ENCODE measurements at regions not wholly inside any gene's neighbourhood (a gene's known extent, or its start where the extent isn't known, plus 50 kb on each side); places are given as distances from the start of the nearest gene placed in this dataset.

GRCh38 chr1:23639460-23640095 is 52.0 kb upstream of the RPL11 start:
- no peak for FAIRE-seq
- DNase-seq (ENCODE audit: low spot score) = no peak

- DNase-seq (ENCODE audit: low spot score) (no peak), FAIRE-seq (no peak)
Measured at GRCh38 chr1:23638786-23639241, 52.8 kb upstream of the RPL11 start.

- no peak for FAIRE-seq
- DNase-seq (ENCODE audit: low spot score) = no peak
Measured at GRCh38 chr1:23638188-23638619, 53.4 kb upstream of the RPL11 start.

DNA sequence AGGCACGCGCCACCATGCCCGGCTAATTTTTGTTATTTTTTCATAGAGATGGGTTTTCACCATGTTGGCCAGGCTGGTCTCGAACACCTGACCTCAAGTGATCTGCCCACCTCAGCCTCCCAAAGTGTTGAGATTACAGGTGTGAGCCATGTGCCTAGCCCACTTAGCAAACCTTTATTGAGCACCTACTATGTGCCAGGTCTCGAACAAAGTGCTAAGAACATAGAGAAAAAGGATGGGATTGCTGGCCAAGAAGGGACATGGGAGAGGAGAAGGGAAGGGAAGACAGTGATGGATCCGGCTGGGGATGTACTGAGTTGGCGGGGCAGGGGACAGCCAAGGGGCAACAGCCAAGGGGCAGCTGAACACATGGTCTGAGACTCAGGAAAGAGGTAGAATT is 55.6 kb upstream of the RPL11 start:
- no peak for FAIRE-seq
- DNase-seq (ENCODE audit: low spot score) = no peak

GRCh38 chr1:23634840-23635651 is 56.6 kb upstream of the RPL11 start:
- FAIRE-seq = peak; percentile 54
- DNase-seq (ENCODE audit: low spot score) = peak; percentile 68

DNA sequence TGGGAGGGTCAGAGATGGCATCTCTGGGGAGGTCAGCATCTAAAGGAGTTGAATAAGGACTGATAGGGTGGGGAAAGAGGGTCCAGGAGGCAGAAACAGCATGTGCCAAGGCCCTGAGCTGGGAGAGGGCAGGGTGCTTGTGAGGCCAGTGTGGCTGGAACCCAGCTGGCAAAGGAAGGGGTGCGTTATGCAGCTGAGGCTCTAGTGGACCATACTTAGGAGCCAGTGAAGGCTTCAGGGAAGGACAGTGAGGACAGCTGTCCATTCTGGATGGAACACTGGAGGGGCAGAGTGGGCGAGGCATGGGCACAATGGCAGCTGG is 57.1 kb upstream of the RPL11 start:
- no peak for FAIRE-seq

DNA sequence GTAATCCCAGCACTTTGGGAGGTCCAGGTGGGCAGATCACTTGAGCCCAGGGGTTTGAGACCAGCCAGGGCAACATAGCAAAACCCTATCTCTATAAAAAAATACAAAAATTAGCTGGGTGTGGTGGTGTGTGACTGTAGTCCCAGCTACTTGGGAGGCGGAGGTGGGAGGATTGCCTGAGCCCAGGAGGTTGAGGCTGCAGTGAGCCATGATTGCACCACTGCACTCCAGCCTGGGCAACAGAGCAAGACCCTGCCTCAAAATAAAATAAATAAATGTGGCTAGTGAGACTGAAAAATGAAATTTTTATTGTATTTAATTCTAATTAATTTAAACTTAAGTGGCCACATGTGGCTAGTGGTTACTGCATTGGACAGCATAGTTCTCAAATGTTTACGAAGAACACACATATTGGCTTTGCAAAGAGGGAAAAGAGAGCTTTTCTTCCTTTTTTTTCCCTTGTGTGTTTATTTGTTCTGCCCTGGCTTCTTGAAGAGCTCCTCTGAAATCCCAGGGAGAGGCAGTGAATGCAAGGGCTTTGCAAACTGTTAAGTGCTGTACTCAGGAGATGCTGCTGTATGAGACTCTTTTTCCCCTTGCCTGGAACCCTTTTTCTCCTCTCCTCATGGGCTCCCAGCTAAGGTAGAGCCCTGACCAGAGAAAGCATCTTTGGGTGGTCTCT is 59.0 kb upstream of the RPL11 start:
- FAIRE-seq (no peak), DNase-seq (ENCODE audit: low spot score) (no peak)

More for the DNA sequence above, 57.1 kb upstream of the RPL11 start:
- DNase-seq (ENCODE audit: low spot score) = no peak

GRCh38 chr1:23629708-23630290 is 61.8 kb upstream of the RPL11 start:
- FAIRE-seq = no peak

GRCh38 chr1:23628951-23629387 is 62.6 kb upstream of the RPL11 start:
- no peak for DNase-seq (ENCODE audit: low spot score)
- no peak for FAIRE-seq

More at GRCh38 chr1:23629708-23630290, 61.8 kb upstream of the RPL11 start:
- DNase-seq (ENCODE audit: low spot score) = no peak

DNA sequence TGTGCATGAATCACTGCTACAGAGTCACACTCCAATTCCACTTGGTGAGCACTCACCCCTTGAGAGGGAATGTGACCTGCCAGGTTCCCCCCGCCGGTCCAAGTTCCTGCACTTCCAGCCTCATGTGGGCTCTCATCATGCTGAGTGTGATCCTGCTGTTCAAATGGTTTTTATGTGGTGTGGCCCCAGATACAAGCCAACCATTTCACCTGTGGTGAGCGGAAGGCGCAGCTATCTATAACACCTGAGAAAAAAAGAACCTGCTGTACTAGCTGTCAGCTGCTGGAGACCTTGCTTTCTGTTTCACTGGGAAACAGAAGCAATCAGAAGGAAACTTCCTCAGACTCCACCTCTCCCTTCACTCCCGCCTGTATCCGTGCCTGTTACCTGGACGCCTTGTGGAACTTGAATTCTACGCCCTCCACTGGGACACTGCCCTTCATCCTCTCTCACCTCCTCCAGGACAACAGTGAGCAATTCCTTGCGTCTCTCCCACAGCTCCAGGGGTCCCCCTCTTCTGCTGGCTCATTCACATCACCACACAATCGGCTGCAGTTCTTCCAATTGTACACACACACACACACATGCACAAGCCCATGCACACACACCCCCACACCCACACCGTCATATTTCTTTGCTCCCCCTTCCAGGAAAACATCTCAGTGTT is 64.4 kb upstream of the RPL11 start:
- FAIRE-seq (no peak), DNase-seq (ENCODE audit: low spot score) (no peak)

- FAIRE-seq (no peak), DNase-seq (ENCODE audit: low spot score) (no peak)
Measured at GRCh38 chr1:23625929-23626535, 65.6 kb upstream of the RPL11 start.

DNA sequence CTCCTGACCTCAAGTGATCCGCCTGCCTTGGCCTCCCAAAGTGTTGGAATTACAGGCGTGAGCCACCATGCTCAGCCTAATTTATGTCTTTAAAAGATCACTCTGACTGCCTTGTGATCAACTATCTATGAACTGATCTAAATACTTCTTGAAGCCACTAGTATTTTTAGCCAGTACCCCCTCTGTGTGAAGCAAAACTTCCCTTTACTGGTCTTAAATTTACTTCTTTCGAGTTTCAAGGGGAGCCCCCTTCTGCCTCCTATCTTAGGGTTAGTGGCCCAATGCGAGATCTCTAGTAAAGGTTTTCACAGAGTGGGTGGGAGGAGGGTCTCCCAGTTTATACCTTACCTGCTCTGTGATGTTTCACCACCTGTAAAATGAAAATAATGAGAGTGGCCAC is 66.1 kb upstream of the RPL11 start:
- FAIRE-seq = no peak
- no peak for DNase-seq (ENCODE audit: low spot score)

GRCh38 chr1:23624440-23624839 is 65.1 kb upstream of the ID3 start:
- DNase-seq (ENCODE audit: low spot score) (peak; percentile 27), FAIRE-seq (no peak)

- FAIRE-seq = no peak
- DNase-seq (ENCODE audit: low spot score) = no peak
Measured at GRCh38 chr1:23622284-23622683, 63.0 kb upstream of the ID3 start.

GRCh38 chr1:23620605-23621004 is 61.3 kb upstream of the ID3 start:
- FAIRE-seq = no peak
- DNase-seq (ENCODE audit: low spot score) = no peak

GRCh38 chr1:23619299-23620188 is 60.2 kb upstream of the ID3 start:
- FAIRE-seq = no peak

GRCh38 chr1:23618586-23619083 is 59.3 kb upstream of the ID3 start:
- DNase-seq (ENCODE audit: low spot score) (no peak), FAIRE-seq (no peak)

More at GRCh38 chr1:23619299-23620188, 60.2 kb upstream of the ID3 start:
- DNase-seq (ENCODE audit: low spot score) = no peak

- FAIRE-seq = no peak
- DNase-seq (ENCODE audit: low spot score) = no peak
Measured at GRCh38 chr1:23617084-23617521, 57.8 kb upstream of the ID3 start.

DNA sequence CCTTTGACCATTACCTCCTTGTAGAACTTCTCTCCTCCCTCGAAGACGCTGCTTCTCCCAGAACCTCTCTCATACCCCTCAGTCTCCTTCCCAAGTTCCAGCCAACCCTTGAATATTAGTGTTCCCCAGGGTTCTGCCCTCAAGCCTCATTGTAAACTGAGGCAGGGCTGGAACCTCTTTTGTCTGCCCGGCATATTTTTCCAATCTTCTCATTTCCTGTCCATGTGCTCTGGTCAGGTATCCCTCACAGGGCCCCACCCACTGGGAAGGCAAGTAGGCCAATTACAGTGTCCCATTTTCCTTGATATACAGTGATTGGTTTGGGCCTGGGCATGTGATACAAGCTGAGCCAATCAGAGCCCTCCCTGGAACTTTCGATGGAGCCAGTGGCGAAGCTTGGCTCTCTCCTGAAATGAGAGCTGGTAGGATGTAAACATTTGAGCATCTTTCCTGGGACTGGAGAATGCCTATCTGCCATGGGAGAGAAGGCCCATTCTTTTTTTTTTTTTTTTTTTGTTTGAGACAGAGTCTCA is 57.1 kb upstream of the ID3 start:
- FAIRE-seq (no peak), DNase-seq (ENCODE audit: low spot score) (no peak)

Data from RCC 7860 (cell line).